Motor neuron (in vitro differentiated cells): ENCODE measurements at regions not wholly inside any gene's neighbourhood (a gene's known extent, or its start where the extent isn't known, plus 50 kb on each side); places are given as distances from the start of the nearest gene placed in this dataset.
"Not testable (repeated sequence)": the region's sequence is repeated elsewhere in the genome, so short reads cannot be mapped to it uniquely, and the experiment has no call there.

ENCODE experiments used
- ATAC-seq, 8 experiments: fragments of 200-7000 bp; cut with Tn5 transposase; replicated peaks in 6 of 8; 2 replicates each; pipeline ENCODE4 v1.8.0; 2021; ENCODE audit warnings: mild to moderate bottlenecking in 8 of 8, moderate library complexity in 8 of 8
- H3K27ac ChIP-seq, 2 donors: fragments of 250-450 bp; sonication (Bioruptor Pico); 2 replicates each; pipeline ENCODE4 v1.9.0; 2021; ENCODE audit warnings: antibody characterized with exemption in 2 of 2, mild to moderate bottlenecking in 2 of 2, moderate library complexity in 1 of 2
- H3K4me1 ChIP-seq, 2 donors: fragments of 250-450 bp; sonication (Bioruptor Pico); replicated peaks in 1 of 2; 2 replicates each; pipeline ENCODE4 v1.6.1; 2021; ENCODE audit warnings: antibody characterized with exemption in 2 of 2, mild to moderate bottlenecking in 2 of 2, moderate library complexity in 1 of 2
- H3K4me3 ChIP-seq, 5 donors: fragments of 250-450 bp; sonication (Bioruptor Pico); 2 replicates each; pipeline ENCODE4 v1.9.0; 2021; ENCODE audit warnings: antibody characterized with exemption in 5 of 5, mild to moderate bottlenecking in 5 of 5, moderate library complexity in 4 of 5
- WGBS, 10 experiments: fragments of 450-650 bp; shearing (Covaris generic); methylation state at CpG; one replicate each; pipeline ENCODE4 v1.0.0; 2022; 5-methylcytosine and 5-hydroxymethylcytosine counted together
- in situ Hi-C, 9 experiments: fragments of 400-800 bp; cut with MboI; loops; one replicate each; pipeline ENCODE4 v1.15.0; 2021; ENCODE audit warnings: low sequenced_read_pairs in 9 of 9, low pct_unique_long_range_greater_than_20kb in 2 of 9; ENCODE audit not compliant: unreplicated experiment in 9 of 9

DNA sequence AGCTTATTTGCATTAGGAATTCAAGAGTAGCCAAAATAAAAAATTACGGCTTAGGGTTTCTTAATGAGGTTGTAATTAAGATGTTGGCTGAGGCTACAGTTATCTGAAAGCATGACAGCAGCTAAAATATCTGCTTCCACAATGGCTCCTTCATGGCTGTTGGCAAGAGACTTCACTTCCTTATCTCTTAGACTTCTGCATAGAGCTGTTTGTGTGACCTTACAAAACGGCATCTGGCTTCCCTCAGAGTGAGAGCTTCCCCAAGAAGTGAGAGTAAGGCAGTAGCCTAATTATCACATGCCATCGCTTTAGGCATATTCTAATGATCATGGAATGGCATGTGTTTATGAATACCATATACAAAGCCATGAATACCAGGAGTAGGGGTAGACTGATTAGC is 57.6 kb downstream of the CCDC59 start:
- in situ Hi-C loops: no loop called here
- 0 to 100% (median 86%) methylated on average over 1 to 3 of the region's 3 CpGs for whole genome bisulfite sequencing, 10 experiments
- ATAC-seq: no peak
- H3K4me1 ChIP-seq: peaks cover 0 to 12% of the 10 kb centered on the region in 2 donors
- no peak overlapping the region for H3K4me3 ChIP-seq
- no peak overlapping the region for H3K27ac ChIP-seq

DNA sequence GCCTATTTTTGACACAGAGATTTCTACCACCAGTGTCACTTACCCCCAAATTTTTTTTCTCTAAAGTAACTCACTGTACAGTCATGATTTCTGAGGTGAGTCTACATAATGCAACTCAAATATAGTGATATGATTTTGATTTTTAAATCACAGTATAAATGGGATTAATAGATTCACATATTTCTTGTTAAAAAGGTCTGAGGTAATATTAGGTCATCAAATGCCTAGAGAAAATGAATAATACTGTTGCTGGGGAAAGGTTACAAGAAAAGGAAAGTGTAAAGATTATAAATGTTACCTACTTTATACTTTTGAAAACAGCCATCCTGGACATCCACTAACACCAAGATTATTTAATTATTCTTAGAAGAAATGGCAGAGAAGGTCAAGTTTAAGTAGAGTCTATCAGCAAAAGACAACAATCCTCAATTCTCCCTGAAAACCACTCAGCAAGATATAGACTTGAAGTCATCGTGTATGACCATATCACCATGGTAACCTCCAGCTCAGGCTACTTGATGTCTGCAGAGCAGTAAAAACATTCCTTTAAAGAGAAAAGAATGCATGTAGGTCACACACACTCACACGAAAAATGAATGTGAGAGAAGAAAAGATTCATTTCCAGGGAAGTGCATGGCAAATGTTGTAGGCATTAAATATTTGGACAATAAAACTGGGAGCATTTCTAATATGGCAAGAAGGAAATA is 58.7 kb downstream of the CCDC59 start:
- WGBS, 10 experiments: 0 to 17% (median 0%) methylated on average over 1 to 2 of the region's 2 CpGs; no CpG with 5 or more reads in 1 of the 10 experiments
- H3K4me1 ChIP-seq: peaks cover 0 to 12% of the 10 kb centered on the region in 2 donors
- H3K4me3 ChIP-seq: no peak overlapping the region
- no peak overlapping the region for H3K27ac ChIP-seq
- peak in 5 of 8 experiments; percentile 85 to 99 (median 94) for ATAC-seq
- in situ Hi-C loops: no loop called here

DNA sequence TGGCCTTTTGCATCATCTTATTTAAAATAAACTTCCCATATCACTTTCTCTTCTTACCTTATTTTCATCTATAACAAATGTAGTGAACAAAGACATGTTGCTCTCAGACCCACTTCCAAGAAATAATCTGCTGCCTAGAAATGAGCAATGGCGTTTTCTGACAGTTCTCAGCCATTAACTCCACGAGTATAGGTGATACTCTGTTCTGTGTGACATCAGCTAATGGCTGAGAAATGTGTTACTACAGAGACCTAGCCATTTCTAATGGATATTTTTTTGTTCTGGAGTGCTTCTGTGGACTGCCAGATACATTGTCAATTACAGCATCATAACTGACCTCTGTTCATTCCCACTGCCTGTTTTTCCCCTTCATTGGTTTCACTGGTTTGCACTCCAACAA is 67.8 kb downstream of the CCDC59 start:
- no peak overlapping the region for H3K27ac ChIP-seq
- peak in 5 of 8 experiments; percentile 50 to 99 (median 72) for ATAC-seq
- no peak overlapping the region for H3K4me3 ChIP-seq
- 0 to 82% (median 24%) methylated on average over 1 to 2 of the region's 2 CpGs; no CpG with 5 or more reads in 2 of the 10 experiments for WGBS, 10 experiments
- H3K4me1 ChIP-seq: no peaks in the 10 kb centered on the region
- in situ Hi-C loops: no loop called here

DNA sequence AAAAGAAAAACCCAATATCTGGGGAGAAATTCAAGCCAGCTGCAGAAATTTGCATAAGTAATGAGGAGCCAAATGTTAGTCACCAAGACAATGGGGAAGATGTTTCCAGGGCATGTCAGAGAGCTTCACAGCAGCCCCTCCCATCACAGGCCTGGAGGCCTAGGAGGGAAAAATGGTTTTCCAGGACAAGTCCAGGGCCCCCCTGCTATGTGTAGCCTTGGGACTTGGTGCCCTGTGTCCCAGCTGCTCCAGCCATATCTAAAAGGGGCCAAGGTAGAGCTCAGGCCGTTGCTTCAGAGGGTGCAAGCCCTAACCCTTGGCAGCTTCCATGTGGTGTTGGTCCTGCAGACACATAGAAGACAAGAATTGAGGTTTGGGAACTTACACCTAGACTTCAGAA is 76.9 kb downstream of the CCDC59 start:
- H3K4me1 ChIP-seq, H3K4me3 ChIP-seq, H3K27ac ChIP-seq, in situ Hi-C loops, ATAC-seq: not testable (repeated sequence)
- WGBS, 10 experiments: 0% methylated on average over 1 of the region's 1 CpG; no CpG with 5 or more reads in 9 of the 10 experiments

DNA sequence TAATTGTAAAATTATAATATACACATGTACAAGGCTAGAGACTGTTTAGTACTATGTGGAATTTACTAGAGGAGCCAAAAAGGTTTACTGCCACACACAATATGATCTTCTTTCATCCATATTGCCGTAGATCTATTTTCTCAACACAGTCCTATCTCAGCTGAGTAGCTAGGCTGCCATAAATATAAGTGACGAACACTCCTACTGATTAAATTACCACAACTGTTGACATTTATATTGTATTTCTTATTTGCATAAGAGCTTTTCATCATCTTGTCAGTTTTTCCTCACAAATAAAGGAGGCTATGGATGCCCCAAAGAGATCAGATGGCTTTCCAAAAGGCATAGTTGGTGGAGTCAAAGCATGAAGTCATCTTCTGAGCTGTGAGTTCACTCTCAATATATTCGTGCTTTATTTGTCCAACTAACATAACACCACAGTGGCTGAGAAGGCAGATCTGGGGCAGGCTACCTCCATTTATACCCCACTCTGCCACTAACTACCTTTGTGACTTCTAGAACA is 78.6 kb downstream of the CCDC59 start:
- Histone ChIP-seq H3K4me3 (no peak overlapping the region), H3K4me1 (no peaks in the 10 kb centered on the region), H3K27ac (no peak overlapping the region)
- in situ Hi-C loops: no loop called here
- peak in 4 of 8 experiments; percentile 29 to 92 (median 82) for ATAC-seq
- 20 to 100% (median 69%) methylated on average over 1 to 3 of the region's 3 CpGs; no CpG with 5 or more reads in 2 of the 10 experiments for WGBS, 10 experiments

DNA sequence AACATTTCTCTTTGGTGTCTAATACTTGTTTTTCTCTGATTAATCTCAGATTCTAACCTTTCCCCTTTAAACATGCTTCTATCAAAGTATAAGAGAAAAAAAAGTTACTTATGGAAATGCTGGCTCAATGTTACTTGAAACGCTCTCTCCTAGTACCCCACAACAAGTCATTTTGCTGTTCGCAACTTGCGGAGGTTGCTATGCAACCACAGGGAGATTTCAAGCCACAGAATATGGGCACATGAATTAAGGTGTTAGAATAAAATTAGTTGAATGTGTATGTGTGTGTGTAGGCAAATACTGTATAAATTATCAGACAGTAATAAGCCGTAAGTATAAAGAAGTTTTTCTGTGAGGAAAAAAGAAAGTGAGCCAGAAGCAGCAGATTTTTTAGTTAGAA is 80.6 kb downstream of the CCDC59 start:
- WGBS, 10 experiments: 4 to 92% (median 54%) methylated on average over 2 to 4 of the region's 4 CpGs
- in situ Hi-C loops: no loop called here

DNA sequence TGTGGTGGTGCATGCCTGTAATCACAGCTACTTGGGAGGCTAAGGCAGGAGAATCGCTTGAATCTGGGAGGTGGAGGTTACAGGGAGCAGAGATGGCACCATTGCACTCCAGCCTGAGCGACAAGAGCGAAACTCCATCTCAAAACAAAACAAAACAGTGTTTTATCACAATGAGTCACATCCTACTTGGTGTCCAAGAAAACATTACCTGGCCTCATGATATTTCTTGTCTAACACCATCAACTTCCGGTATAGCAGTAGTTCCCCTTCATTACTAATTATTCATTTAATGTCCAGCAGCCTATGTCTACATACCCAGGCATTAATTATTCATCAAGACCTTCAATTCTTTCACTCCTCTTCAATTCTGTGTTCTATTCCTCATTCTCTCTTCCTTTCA is 115.5 kb downstream of the CCDC59 start:
- H3K4me1 ChIP-seq: no peaks in the 10 kb centered on the region
- H3K27ac ChIP-seq: no peak overlapping the region
- ATAC-seq: no peak
- WGBS, 10 experiments: 27 to 100% (median 83%) methylated on average over 1 to 4 of the region's 4 CpGs; no CpG with 5 or more reads in 3 of the 10 experiments
- in situ Hi-C loops: no loop called here
- no peak overlapping the region for H3K4me3 ChIP-seq

More for the DNA sequence above, 80.6 kb downstream of the CCDC59 start:
- Histone ChIP-seq H3K4me1 (no peaks in the 10 kb centered on the region), H3K27ac (no peak overlapping the region), H3K4me3 (no peak overlapping the region)
- ATAC-seq: peak in 3 of 8 experiments; percentile 35 to 64 (median 46)

DNA sequence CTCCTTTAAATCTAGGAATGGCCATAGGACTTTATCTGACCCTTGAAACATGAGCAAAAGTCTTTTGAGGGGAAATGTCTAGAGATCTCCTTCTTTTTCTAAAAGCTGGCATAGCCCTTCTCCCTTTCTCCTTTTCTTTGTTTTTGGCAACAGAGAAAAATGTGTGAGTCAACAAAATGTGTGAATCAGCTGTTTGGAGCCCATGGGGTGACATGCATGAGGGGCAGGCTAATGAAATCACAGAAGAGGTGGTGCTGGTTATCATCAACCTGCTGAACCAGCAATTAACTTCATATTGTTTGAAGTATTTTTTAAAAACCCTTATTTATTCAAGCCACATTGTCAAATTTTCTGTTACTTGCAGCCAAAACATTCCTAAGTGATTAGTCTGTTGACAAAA is 132.3 kb downstream of the CCDC59 start:
- no peak for ATAC-seq
- in situ Hi-C loops: no loop called here
- Histone ChIP-seq H3K4me1 (no peaks in the 10 kb centered on the region), H3K27ac (no peak overlapping the region), H3K4me3 (no peak overlapping the region)

DNA sequence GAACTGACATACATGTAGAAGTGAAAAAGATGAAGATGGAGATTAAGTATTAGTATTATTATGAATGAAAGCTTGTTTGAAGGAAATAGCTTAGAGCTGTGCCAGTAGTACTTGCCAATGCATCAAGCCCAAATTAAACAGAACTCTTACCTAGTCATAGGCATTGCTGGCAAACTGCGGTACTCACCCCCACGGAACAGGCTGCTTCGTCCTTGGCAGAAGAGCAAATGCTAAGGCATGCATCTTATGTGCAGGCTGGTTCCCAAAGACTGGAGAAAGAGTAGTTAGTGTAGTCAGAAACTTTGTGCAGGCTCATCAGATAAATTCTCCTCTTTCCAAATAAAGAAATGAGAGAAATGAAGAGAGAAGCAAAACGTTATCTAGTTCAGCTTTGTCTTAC is 134.8 kb downstream of the CCDC59 start:
- Histone ChIP-seq H3K4me3 (no peak overlapping the region), H3K27ac (no peak overlapping the region), H3K4me1 (no peaks in the 10 kb centered on the region)
- in situ Hi-C loops: no loop called here
- 18 to 90% (median 61%) methylated on average over 1 to 4 of the region's 4 CpGs for WGBS, 10 experiments
- ATAC-seq: no peak

DNA sequence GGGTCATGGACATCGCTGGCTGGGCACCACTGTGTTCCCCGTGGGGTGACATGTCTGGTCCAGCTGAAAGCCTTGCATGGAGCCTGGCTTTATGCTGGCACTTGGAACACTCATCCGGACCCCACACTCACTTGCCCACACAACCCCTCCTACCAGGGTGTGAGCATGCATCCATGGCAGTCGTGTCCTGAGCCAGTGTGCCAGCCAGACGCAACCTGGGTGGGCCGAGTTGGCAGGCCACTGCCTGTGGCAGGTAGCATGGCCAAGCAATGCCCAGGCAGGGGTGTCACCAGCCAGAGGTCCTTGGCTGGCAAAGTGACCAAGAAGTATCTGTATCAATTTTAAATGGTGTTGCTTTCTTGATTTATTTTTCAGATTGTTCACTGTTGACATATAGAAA is 141.7 kb downstream of the CCDC59 start:
- no peak for ATAC-seq
- in situ Hi-C loops: no loop called here
- H3K4me1 ChIP-seq: no peaks in the 10 kb centered on the region

DNA sequence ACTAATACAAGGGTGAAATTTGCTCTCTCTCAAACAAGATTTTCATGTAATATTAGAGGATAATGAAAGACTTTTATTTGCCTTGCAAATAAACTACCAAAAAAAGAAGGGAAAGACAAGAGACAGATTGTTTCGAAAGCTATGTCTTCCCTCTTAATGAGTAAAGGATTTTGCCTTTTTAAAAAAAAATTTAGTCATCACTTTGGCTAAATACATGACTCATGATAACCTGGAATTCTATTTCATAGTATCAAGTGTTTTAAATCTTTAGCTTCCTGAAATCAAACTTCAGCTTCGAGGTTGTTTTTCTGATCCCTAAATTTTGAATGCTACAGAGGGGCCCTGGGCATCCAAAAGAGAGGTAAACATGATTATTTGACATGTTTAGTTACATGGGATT is 144.4 kb downstream of the CCDC59 start:
- Histone ChIP-seq H3K4me3 (no peak overlapping the region), H3K4me1 (no peaks in the 10 kb centered on the region), H3K27ac (no peak overlapping the region)
- in situ Hi-C loops: no loop called here
- no peak for ATAC-seq
- WGBS, 10 experiments: 0 to 84% (median 43%) methylated on average over 1 to 2 of the region's 2 CpGs; no CpG with 5 or more reads in 1 of the 10 experiments

More for the DNA sequence above, 141.7 kb downstream of the CCDC59 start:
- Histone ChIP-seq H3K27ac (no peak overlapping the region), H3K4me3 (no peak overlapping the region)
- 20 to 100% (median 56%) methylated on average over 1 to 4 of the region's 6 CpGs; no CpG with 5 or more reads in 6 of the 10 experiments for WGBS, 10 experiments

DNA sequence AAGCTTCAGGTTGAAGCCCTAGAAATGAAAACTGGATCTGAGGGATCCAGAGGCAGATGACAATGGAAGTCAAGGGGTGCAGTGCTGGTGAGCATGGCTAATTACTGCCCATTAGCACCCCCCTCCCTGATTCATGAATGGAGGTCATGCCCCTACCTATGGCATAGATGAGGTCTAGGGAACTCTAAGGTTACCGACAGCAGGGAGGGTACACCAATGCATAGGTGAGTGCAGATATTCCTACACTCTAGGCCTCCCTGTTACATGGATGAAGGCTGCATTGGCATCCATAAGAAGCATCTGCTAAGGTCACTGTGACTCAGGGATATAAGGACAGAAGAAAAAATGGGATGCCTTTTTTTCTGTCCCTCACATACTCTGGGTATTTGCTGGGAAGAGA is 147.3 kb downstream of the CCDC59 start:
- in situ Hi-C loops: no loop called here
- H3K4me3 ChIP-seq: no peak overlapping the region
- 0 to 100% (median 86%) methylated on average over 1 of the region's 1 CpG; no CpG with 5 or more reads in 5 of the 10 experiments for WGBS, 10 experiments
- H3K27ac ChIP-seq: no peak overlapping the region
- H3K4me1 ChIP-seq: no peaks in the 10 kb centered on the region
- ATAC-seq: no peak

DNA sequence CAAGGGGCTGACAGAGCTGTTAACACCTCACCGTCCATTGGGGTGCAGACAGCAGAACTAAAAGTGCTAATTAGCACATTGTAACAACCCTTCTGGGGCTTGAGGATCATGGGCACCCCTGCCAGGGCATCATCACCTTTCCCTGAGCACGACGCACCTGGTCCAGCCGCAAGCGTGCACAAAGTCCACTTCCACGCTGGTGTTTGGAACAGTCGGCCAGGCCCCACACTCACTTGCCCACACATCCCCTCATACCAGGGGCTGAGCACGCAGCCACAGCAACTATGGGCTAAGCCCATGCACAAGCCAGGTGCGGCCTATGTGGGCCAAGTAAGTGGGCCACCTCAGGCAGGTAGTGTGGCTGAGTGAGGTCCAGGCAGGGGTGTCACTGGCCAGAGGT is 148.7 kb downstream of the CCDC59 start:
- WGBS, 10 experiments: 20 to 91% (median 75%) methylated on average over 1 to 7 of the region's 9 CpGs; no CpG with 5 or more reads in 5 of the 10 experiments
- no peak for ATAC-seq
- Histone ChIP-seq H3K4me1 (no peaks in the 10 kb centered on the region), H3K27ac (no peak overlapping the region), H3K4me3 (no peak overlapping the region)
- in situ Hi-C loops: no loop called here

DNA sequence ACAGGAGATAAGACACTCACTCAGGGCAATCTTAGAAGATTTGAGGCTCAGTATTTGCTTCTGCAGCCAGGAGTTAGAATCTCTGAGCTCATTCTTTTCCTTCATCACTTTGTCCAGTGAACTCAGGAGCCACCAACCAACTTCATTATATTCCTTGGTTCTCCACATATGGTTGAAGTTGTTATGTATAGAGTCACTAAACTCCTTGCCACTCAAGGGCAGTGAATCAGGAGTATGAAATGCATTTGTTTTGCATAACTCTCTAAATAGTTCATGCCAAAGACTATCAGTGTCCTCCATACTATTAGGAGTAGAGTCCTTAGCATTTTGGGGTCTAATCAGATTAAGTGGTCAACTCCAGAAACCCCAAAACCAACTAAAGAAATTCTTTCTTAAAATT is 150.6 kb downstream of the CCDC59 start:
- in situ Hi-C loops: no loop called here
- no peak for ATAC-seq
- no peak overlapping the region for H3K27ac ChIP-seq
- H3K4me3 ChIP-seq: no peak overlapping the region
- H3K4me1 ChIP-seq: no peaks in the 10 kb centered on the region
